HL-60 (cell line): ENCODE measurements at regions not wholly inside any gene's neighbourhood (a gene's known extent, or its start where the extent isn't known, plus 50 kb on each side); places are given as distances from the start of the nearest gene placed in this dataset.

Experiments used
- DNase-seq, 2 experiments: peaks; one replicate each; pipeline ENCODE4 v3.0.0-alpha.2; 2010 to 2020; ENCODE audit warnings: low read depth in 1 of 2, low spot score in 1 of 2
- H3K27ac ChIP-seq: fragments of 250-450 bp; sonication (Bioruptor Pico); replicated peaks from 2 replicates; pipeline ENCODE4 v1.5.1; 2020; ENCODE audit warnings: mild to moderate bottlenecking, moderate library complexity
- H3K27me3 ChIP-seq: fragments of 250-450 bp; sonication (Bioruptor Pico); 2 replicates; pipeline ENCODE4 v1.5.1; 2021; ENCODE audit warnings: mild to moderate bottlenecking, moderate library complexity; ENCODE audit not compliant: insufficient read depth, poor library complexity, severe bottlenecking
- H3K4me3 ChIP-seq: replicated peaks from 2 replicates; pipeline ENCODE4 v1.5.1; 2011; ENCODE audit warnings: mild to moderate bottlenecking, control low read depth, low read length; ENCODE audit not compliant: insufficient read depth
- GABPA ChIP-seq: IDR thresholded peaks from 2 replicates; pipeline ENCODE4 v1.6.1; 2012; ENCODE audit warnings: low read depth
- POLR2AphosphoS5 ChIP-seq: IDR thresholded peaks from 2 replicates; pipeline ENCODE4 v1.6.1; 2012; ENCODE audit warnings: low read depth
- SPI1 ChIP-seq: IDR thresholded peaks from 2 replicates; pipeline ENCODE4 v1.6.1; 2012; ENCODE audit warnings: low read depth, mild to moderate bottlenecking, borderline replicate concordance
- TF ChIP-seq, protein P1 (sequence below): IDR thresholded peaks from 2 replicates; pipeline ENCODE4 v1.6.1; 2012; ENCODE audit warnings: low read depth; ENCODE audit not compliant: insufficient replicate concordance
- TF ChIP-seq, protein P2 (sequence below): IDR thresholded peaks from one replicate; pipeline ENCODE4 v1.5.1; 2011; ENCODE audit warnings: low read length, control low read depth, inconsistent platforms; ENCODE audit not compliant: insufficient read depth

DNA sequence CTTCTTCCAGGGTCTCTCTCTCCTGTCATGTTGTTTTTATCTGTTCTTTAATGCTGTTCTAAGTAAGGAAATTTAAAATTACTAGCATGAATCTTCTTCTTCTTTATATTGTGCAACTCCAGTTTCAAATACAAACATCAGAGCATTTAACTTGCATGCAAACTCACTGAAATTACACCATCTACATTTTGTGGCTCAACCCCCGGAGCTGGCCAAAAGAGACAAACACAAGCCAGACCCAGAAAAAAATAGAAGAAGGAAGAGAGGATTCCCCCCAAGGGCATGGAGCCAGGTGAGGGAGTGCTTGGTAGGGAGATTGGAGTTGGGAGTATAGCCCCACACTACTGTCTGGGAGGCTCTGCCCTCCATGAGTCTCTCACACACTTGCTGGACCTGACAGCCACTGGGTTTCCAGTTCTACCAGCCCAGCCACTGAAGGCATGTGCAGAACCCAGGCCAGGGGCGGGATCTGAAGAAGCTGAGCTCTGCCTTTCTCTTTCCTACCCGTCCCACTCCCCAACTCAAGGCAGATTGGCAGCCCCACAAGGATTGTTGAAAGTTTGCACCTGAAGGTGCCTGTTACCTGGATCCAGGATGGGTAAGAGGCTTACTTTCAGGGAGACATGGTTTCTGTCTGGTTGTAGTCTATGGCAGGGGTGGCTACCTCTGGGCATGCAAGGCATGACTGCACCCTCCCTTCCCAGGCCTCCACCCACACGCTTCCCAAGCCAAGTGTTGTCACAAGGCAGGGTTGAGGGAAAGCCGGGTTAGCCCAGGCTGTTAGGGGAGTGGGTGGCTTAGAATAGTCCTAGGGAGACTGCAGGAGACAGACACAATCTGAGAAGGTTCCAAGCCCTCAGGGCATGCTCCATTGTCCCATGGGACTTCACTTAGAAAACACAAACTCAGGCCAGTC lies 297.2 kb downstream of the TGFB2 start:
- no peaks in the 10 kb centered on the region for H3K27me3 ChIP-seq
- H3K4me3 ChIP-seq = no peak overlapping the region
- TF ChIP-seq, protein P1, sequence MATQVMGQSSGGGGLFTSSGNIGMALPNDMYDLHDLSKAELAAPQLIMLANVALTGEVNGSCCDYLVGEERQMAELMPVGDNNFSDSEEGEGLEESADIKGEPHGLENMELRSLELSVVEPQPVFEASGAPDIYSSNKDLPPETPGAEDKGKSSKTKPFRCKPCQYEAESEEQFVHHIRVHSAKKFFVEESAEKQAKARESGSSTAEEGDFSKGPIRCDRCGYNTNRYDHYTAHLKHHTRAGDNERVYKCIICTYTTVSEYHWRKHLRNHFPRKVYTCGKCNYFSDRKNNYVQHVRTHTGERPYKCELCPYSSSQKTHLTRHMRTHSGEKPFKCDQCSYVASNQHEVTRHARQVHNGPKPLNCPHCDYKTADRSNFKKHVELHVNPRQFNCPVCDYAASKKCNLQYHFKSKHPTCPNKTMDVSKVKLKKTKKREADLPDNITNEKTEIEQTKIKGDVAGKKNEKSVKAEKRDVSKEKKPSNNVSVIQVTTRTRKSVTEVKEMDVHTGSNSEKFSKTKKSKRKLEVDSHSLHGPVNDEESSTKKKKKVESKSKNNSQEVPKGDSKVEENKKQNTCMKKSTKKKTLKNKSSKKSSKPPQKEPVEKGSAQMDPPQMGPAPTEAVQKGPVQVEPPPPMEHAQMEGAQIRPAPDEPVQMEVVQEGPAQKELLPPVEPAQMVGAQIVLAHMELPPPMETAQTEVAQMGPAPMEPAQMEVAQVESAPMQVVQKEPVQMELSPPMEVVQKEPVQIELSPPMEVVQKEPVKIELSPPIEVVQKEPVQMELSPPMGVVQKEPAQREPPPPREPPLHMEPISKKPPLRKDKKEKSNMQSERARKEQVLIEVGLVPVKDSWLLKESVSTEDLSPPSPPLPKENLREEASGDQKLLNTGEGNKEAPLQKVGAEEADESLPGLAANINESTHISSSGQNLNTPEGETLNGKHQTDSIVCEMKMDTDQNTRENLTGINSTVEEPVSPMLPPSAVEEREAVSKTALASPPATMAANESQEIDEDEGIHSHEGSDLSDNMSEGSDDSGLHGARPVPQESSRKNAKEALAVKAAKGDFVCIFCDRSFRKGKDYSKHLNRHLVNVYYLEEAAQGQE = no peak
- TF ChIP-seq POLR2AphosphoS5 (no peak), SPI1 (no peak), GABPA (no peak)
- TF ChIP-seq, protein P2, sequence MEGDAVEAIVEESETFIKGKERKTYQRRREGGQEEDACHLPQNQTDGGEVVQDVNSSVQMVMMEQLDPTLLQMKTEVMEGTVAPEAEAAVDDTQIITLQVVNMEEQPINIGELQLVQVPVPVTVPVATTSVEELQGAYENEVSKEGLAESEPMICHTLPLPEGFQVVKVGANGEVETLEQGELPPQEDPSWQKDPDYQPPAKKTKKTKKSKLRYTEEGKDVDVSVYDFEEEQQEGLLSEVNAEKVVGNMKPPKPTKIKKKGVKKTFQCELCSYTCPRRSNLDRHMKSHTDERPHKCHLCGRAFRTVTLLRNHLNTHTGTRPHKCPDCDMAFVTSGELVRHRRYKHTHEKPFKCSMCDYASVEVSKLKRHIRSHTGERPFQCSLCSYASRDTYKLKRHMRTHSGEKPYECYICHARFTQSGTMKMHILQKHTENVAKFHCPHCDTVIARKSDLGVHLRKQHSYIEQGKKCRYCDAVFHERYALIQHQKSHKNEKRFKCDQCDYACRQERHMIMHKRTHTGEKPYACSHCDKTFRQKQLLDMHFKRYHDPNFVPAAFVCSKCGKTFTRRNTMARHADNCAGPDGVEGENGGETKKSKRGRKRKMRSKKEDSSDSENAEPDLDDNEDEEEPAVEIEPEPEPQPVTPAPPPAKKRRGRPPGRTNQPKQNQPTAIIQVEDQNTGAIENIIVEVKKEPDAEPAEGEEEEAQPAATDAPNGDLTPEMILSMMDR = no peak
- no peak overlapping the region for H3K27ac ChIP-seq
- peak in 1 of 2 experiments; percentile 4 for DNase-seq

DNA sequence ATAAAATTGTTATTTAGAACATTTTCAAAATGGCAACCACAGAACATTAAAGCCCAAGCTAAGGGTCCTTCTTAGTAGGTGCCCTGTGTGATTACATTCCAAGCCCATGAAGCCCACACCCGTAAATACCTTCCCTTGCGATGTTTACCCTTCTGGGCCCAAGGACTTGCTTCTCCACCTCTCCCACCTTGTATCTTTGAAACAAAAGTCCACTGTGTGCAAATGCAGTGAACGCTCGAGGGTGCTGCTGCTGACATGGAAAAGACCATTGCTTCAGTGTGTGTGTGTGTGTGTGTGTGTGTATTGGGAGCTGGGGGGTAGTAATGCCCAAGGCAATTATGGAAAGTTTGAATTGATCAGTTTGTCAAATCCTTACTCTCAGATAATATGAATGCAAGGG lies 298.1 kb downstream of the TGFB2 start:
- no peak for DNase-seq
- H3K4me3 ChIP-seq = no peak overlapping the region
- H3K27me3 ChIP-seq = no peaks in the 10 kb centered on the region
- no peak overlapping the region for H3K27ac ChIP-seq
- TF ChIP-seq, protein P1 = no peak
- TF ChIP-seq POLR2AphosphoS5 (no peak), GABPA (no peak), SPI1 (no peak)
- TF ChIP-seq, protein P2 = no peak

DNA sequence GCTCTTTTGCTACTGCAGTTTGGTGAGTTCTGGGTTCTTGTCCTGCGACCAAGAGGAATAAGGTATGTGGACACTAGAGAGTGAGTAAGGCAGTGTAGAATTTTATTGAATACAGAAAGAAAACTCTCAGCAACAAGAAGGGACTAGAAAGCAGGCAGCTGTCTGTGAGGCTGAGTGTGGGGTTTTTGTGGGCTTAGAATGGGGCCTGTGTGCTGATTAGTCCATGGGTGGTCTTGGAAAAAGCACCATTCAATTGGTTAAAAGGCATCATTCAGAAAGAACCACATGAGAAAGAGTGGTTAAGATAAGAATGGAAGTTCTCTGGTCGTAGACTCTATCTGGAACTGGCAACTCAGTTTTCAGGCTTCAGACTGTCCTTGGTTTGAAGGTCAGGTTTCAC lies 298.8 kb downstream of the TGFB2 start:
- TF ChIP-seq, protein P2 = no peak
- TF ChIP-seq, protein P1 = no peak
- TF ChIP-seq POLR2AphosphoS5 = no peak
- TF ChIP-seq GABPA = no peak
- TF ChIP-seq SPI1 = no peak
- Histone ChIP-seq H3K27me3 (no peaks in the 10 kb centered on the region), H3K27ac (no peak overlapping the region), H3K4me3 (no peak overlapping the region)
- DNase-seq = no peak
